H1 (cell line): ENCODE measurements at regions not wholly inside any gene's neighbourhood (a gene's known extent, or its start where the extent isn't known, plus 50 kb on each side); places are given as distances from the start of the nearest gene placed in this dataset.

Experiments
- MAX ChIP-seq: IDR thresholded peaks from 2 replicates; pipeline ENCODE4 v1.6.1; 2012; ENCODE audit warnings: inconsistent platforms
- POLR2A ChIP-seq, 2 experiments: IDR thresholded peaks; 1 replicate in 1 of 2; 2 replicates in 1 of 2; pipeline ENCODE4 v1.6.1; 2011; ENCODE audit warnings: low read depth in 2 of 2, low read length in 2 of 2, mild to moderate bottlenecking in 2 of 2; ENCODE audit errors: control extremely low read depth in 1 of 2
- TAF7 ChIP-seq: optimal IDR thresholded peaks from 2 replicates; pipeline ENCODE3; 2011; ENCODE audit warnings: low read depth, mild to moderate bottlenecking, inconsistent platforms, low read length, moderate library complexity, borderline replicate concordance

GRCh38 chrX:40406330-40406859 lies 174.4 kb upstream of the ATP6AP2 start (continued):
- TF ChIP-seq TAF7 (no peak), MAX (no peak), POLR2A (IDR thresholded peaks at IDR 0.05; ENCODE audit: control extremely low read depth in 1 of 2, low read depth in 2 of 2, low read length in 2 of 2) (no peak)
